HG03432 (cell line): ENCODE measurements at regions not wholly inside any gene's neighbourhood (a gene's known extent, or its start where the extent isn't known, plus 50 kb on each side); places are given as distances from the start of the nearest gene placed in this dataset.
"Not testable (repeated sequence)": the region's sequence is repeated elsewhere in the genome, so short reads cannot be mapped to it uniquely, and the experiment has no call there.

ENCODE experiments used
- ATAC-seq: cut with Tn5 transposase; IDR thresholded peaks from one replicate; pipeline ENCODE4 v1.9.1; 2021; ENCODE audit warnings: mild to moderate bottlenecking, moderate library complexity; ENCODE audit not compliant: unreplicated experiment

- no peak for ATAC-seq
Measured at GRCh38 chr11:33434294-33434693, 177.1 kb downstream of the HIPK3 start.

GRCh38 chr11:33428435-33428834 is 171.3 kb downstream of the HIPK3 start:
- not testable (repeated sequence) for ATAC-seq

- ATAC-seq: no peak
Measured at GRCh38 chr11:33420959-33421566, 163.9 kb downstream of the HIPK3 start.

- no peak for ATAC-seq
Measured at GRCh38 chr11:33419924-33420323, 162.7 kb downstream of the HIPK3 start.

- ATAC-seq: no peak
Measured at GRCh38 chr11:33417121-33417520, 159.9 kb downstream of the HIPK3 start.

- no peak for ATAC-seq
Measured at GRCh38 chr11:33413301-33413700, 156.1 kb downstream of the HIPK3 start.

- no peak for ATAC-seq
Measured at GRCh38 chr11:33412241-33412640, 155.1 kb downstream of the HIPK3 start.

GRCh38 chr11:33411751-33412150 is 154.6 kb downstream of the HIPK3 start:
- no peak for ATAC-seq

GRCh38 chr11:33410086-33410765 is 153.0 kb downstream of the HIPK3 start:
- ATAC-seq: no peak
